Keratinocyte (primary cell): ENCODE measurements at regions not wholly inside any gene's neighbourhood (a gene's known extent, or its start where the extent isn't known, plus 50 kb on each side); places are given as distances from the start of the nearest gene placed in this dataset.

Experiments
- CTCF ChIP-seq, 3 experiments: IDR thresholded peaks in 1 of 3; conservative IDR thresholded peaks in 1 of 3; optimal IDR thresholded peaks in 1 of 3; 2 replicates in 2 of 3; 3 replicates in 1 of 3; pipeline versions ENCODE3 to v1.5.1; 2011; ENCODE audit warnings: low read length in 3 of 3, mild to moderate bottlenecking in 3 of 3, moderate library complexity in 2 of 3, control low read depth in 1 of 3, inconsistent platforms in 1 of 3; ENCODE audit not compliant: insufficient read depth in 2 of 3; ENCODE audit errors: extremely low read depth in 1 of 3
- EZH2 ChIP-seq: IDR thresholded peaks from one replicate; pipeline ENCODE4 v1.6.1; 2012; ENCODE audit warnings: inconsistent platforms, mild to moderate bottlenecking, low read length, moderate library complexity

DNA sequence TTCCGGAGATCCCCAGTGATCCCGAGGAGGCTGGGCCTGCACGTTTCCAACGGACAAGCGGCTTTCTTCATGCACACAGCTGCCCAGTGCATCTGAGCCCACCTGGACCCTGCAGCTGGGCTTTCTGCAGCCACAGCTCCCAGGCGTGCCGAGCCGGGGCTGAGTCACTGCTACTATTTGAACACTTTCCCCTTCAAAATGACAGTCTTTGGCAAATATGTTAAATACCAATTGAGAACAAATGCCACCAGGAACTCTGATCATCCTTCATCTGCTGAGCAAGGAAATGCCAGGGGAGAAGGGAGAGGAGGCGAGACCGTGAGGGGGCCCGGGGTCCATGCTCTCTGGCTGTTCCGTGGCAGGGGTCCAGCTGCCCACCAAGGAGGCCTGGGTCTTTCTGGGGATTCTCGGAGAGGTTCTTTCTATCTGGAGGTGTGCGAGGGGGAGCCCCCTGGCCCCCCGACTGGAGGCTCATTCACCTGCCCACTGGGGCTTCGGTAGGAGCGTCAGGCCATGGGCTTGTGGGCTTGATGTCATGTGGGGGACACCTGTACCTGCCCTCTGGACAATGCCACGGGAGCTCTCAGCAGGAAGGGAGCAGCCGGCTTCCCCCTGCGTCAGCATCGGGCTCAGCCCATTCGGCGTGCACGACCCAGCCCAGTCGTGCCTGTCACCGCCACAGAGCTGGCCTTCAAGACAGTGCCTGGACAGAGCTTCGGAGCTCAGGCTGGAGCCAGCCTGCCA, 159.6 kb downstream of the CTTN start:
- TF ChIP-seq CTCF (optimal IDR thresholded peaks at IDR 0.05 in 1 of 3, IDR thresholded peaks at IDR 0.05 in 1 of 3, conservative IDR thresholded peaks at IDR 0.05 in 1 of 3; ENCODE audit: extremely low read depth in 1 of 3, insufficient read depth in 2 of 3, low read length in 3 of 3) = no peak
- no peak for TF ChIP-seq EZH2
